ENCODE measurements at regions not wholly inside any gene's neighbourhood (a gene's known extent, or its start where the extent isn't known, plus 50 kb on each side); places are given as distances from the start of the nearest gene placed in this dataset.

GRCh38 chr13:103692442-103692841 is 626.2 kb upstream of the SLC10A2 start:
- H3K4me3 ChIP-seq (ENCODE audit: low read length): no peak overlapping the region
- no peak for DNase-seq
- no peaks in the 10 kb centered on the region for H3K4me1 ChIP-seq (ENCODE audit: low read length)
- no peaks in the 10 kb centered on the region for H3K36me3 ChIP-seq (ENCODE audit: insufficient read depth, low read length)
- no peak overlapping the region for H3K27ac ChIP-seq (ENCODE audit: low read length)
- H3K9ac ChIP-seq (ENCODE audit: low read length): no peak overlapping the region
- H3K79me2 ChIP-seq (ENCODE audit: low read length): no peaks in the 10 kb centered on the region
- no peak overlapping the region for H3K4me2 ChIP-seq (ENCODE audit: low read depth, low read length, poor library complexity, severe bottlenecking)
- no peak overlapping the region for H2AFZ ChIP-seq (ENCODE audit: low read length)
- H3K9me3 ChIP-seq (ENCODE audit: low read length): peaks cover 33% of the 10 kb centered on the region
- no peaks in the 10 kb centered on the region for H3K9me2 ChIP-seq (replicated peaks; ENCODE audit: insufficient read depth, low read length)
- no peaks in the 10 kb centered on the region for H3K27me3 ChIP-seq (ENCODE audit: low read length)
- H4K20me1 ChIP-seq (ENCODE audit: insufficient read depth, low read depth, low read length): no peaks in the 10 kb centered on the region

- Histone ChIP-seq H3K4me2 (ENCODE audit: low read depth, low read length, poor library complexity, severe bottlenecking) (no peak overlapping the region), H3K79me2 (ENCODE audit: low read length) (no peaks in the 10 kb centered on the region), H3K4me3 (ENCODE audit: low read length) (no peak overlapping the region), H4K20me1 (ENCODE audit: insufficient read depth, low read depth, low read length) (no peaks in the 10 kb centered on the region), H3K9me3 (ENCODE audit: low read length) (peaks cover 15% of the 10 kb centered on the region; the same call in 1 of the 2 replicates), H3K9ac (ENCODE audit: low read length) (no peak overlapping the region), H3K27ac (ENCODE audit: low read length) (no peak overlapping the region), H3K4me1 (ENCODE audit: low read length) (no peaks in the 10 kb centered on the region), H3K9me2 (replicated peaks; ENCODE audit: insufficient read depth, low read length) (no peaks in the 10 kb centered on the region), H3K27me3 (ENCODE audit: low read length) (no peaks in the 10 kb centered on the region), H2AFZ (ENCODE audit: low read length) (no peak overlapping the region), H3K36me3 (ENCODE audit: insufficient read depth, low read length) (no peaks in the 10 kb centered on the region)
- no peak for DNase-seq
These were observed 610.1 kb upstream of the SLC10A2 start for GRCh38 chr13:103676329-103676728.

- H3K27ac ChIP-seq (ENCODE audit: low read length): no peak overlapping the region
- no peaks in the 10 kb centered on the region for H3K4me1 ChIP-seq (ENCODE audit: low read length)
- H3K36me3 ChIP-seq (ENCODE audit: insufficient read depth, low read length): no peaks in the 10 kb centered on the region
- no peak overlapping the region for H3K4me2 ChIP-seq (ENCODE audit: low read depth, low read length, poor library complexity, severe bottlenecking)
- no peak for DNase-seq
- H2AFZ ChIP-seq (ENCODE audit: low read length): no peak overlapping the region
- H3K9ac ChIP-seq (ENCODE audit: low read length): no peak overlapping the region
- H4K20me1 ChIP-seq (ENCODE audit: insufficient read depth, low read depth, low read length): no peaks in the 10 kb centered on the region
- no peaks in the 10 kb centered on the region for H3K9me2 ChIP-seq (replicated peaks; ENCODE audit: insufficient read depth, low read length)
- H3K27me3 ChIP-seq (ENCODE audit: low read length): no peaks in the 10 kb centered on the region
- H3K79me2 ChIP-seq (ENCODE audit: low read length): no peaks in the 10 kb centered on the region
- no peak overlapping the region for H3K4me3 ChIP-seq (ENCODE audit: low read length)
- peaks cover 13% of the 10 kb centered on the region; the same call in 1 of the 2 replicates for H3K9me3 ChIP-seq (ENCODE audit: low read length)
These were observed 605.3 kb upstream of the SLC10A2 start for GRCh38 chr13:103671547-103671946.

- H3K9ac ChIP-seq (ENCODE audit: low read length): no peak overlapping the region
- 0 out of 2 replicates have a peak, but pooled peaks cover 2% of the 10 kb centered on the region for H3K9me2 ChIP-seq (replicated peaks; ENCODE audit: insufficient read depth, low read length)
- H3K4me1 ChIP-seq (ENCODE audit: low read length): no peaks in the 10 kb centered on the region
- H3K9me3 ChIP-seq (ENCODE audit: low read length): peaks cover 15% of the 10 kb centered on the region; the same call in 1 of the 2 replicates
- H3K79me2 ChIP-seq (ENCODE audit: low read length): no peaks in the 10 kb centered on the region
- H3K27me3 ChIP-seq (ENCODE audit: low read length): no peaks in the 10 kb centered on the region
- no peak overlapping the region for H3K4me3 ChIP-seq (ENCODE audit: low read length)
- H2AFZ ChIP-seq (ENCODE audit: low read length): no peak overlapping the region
- H3K4me2 ChIP-seq (ENCODE audit: low read depth, low read length, poor library complexity, severe bottlenecking): no peak overlapping the region
- H3K27ac ChIP-seq (ENCODE audit: low read length): no peak overlapping the region
- no peaks in the 10 kb centered on the region for H3K36me3 ChIP-seq (ENCODE audit: insufficient read depth, low read length)
- no peaks in the 10 kb centered on the region for H4K20me1 ChIP-seq (ENCODE audit: insufficient read depth, low read depth, low read length)
- no peak for DNase-seq
These were observed 597.8 kb upstream of the SLC10A2 start for GRCh38 chr13:103663996-103664395.

- no peaks in the 10 kb centered on the region for H3K36me3 ChIP-seq (ENCODE audit: insufficient read depth, low read length)
- H3K9ac ChIP-seq (ENCODE audit: low read length): no peak overlapping the region
- no peak for DNase-seq
- H3K27me3 ChIP-seq (ENCODE audit: low read length): no peaks in the 10 kb centered on the region
- no peaks in the 10 kb centered on the region for H3K79me2 ChIP-seq (ENCODE audit: low read length)
- H3K9me2 ChIP-seq (replicated peaks; ENCODE audit: insufficient read depth, low read length): 0 out of 2 replicates have a peak, but pooled peaks cover 2% of the 10 kb centered on the region
- no peak overlapping the region for H3K4me3 ChIP-seq (ENCODE audit: low read length)
- no peak overlapping the region for H3K4me2 ChIP-seq (ENCODE audit: low read depth, low read length, poor library complexity, severe bottlenecking)
- no peaks in the 10 kb centered on the region for H4K20me1 ChIP-seq (ENCODE audit: insufficient read depth, low read depth, low read length)
- no peaks in the 10 kb centered on the region for H3K4me1 ChIP-seq (ENCODE audit: low read length)
- H3K27ac ChIP-seq (ENCODE audit: low read length): no peak overlapping the region
- no peak overlapping the region for H2AFZ ChIP-seq (ENCODE audit: low read length)
- peaks cover 10% of the 10 kb centered on the region for H3K9me3 ChIP-seq (ENCODE audit: low read length)
These were observed 590.1 kb upstream of the SLC10A2 start for GRCh38 chr13:103656311-103656710.

GRCh38 chr13:103640606-103641005 is 574.4 kb upstream of the SLC10A2 start:
- no peaks in the 10 kb centered on the region for H4K20me1 ChIP-seq (ENCODE audit: insufficient read depth, low read depth, low read length)
- no peaks in the 10 kb centered on the region for H3K4me1 ChIP-seq (ENCODE audit: low read length)
- H3K4me2 ChIP-seq (ENCODE audit: low read depth, low read length, poor library complexity, severe bottlenecking): no peak overlapping the region
- no peaks in the 10 kb centered on the region for H3K79me2 ChIP-seq (ENCODE audit: low read length)
- H3K9ac ChIP-seq (ENCODE audit: low read length): no peak overlapping the region
- H3K36me3 ChIP-seq (ENCODE audit: insufficient read depth, low read length): no peaks in the 10 kb centered on the region
- peaks cover 25% of the 10 kb centered on the region for H3K9me3 ChIP-seq (ENCODE audit: low read length)
- H3K27me3 ChIP-seq (ENCODE audit: low read length): no peaks in the 10 kb centered on the region
- no peak overlapping the region for H2AFZ ChIP-seq (ENCODE audit: low read length)
- no peak for DNase-seq
- no peaks in the 10 kb centered on the region for H3K9me2 ChIP-seq (replicated peaks; ENCODE audit: insufficient read depth, low read length)
- H3K4me3 ChIP-seq (ENCODE audit: low read length): no peak overlapping the region
- no peak overlapping the region for H3K27ac ChIP-seq (ENCODE audit: low read length)

GRCh38 chr13:103639326-103639725 is 573.1 kb upstream of the SLC10A2 start:
- no peak for DNase-seq
- Histone ChIP-seq H2AFZ (ENCODE audit: low read length) (no peak overlapping the region), H3K4me2 (ENCODE audit: low read depth, low read length, poor library complexity, severe bottlenecking) (no peak overlapping the region), H3K9me2 (replicated peaks; ENCODE audit: insufficient read depth, low read length) (no peaks in the 10 kb centered on the region), H3K27me3 (ENCODE audit: low read length) (no peaks in the 10 kb centered on the region), H3K9ac (ENCODE audit: low read length) (no peak overlapping the region), H3K27ac (ENCODE audit: low read length) (no peak overlapping the region), H3K4me1 (ENCODE audit: low read length) (no peaks in the 10 kb centered on the region), H3K9me3 (ENCODE audit: low read length) (peaks cover 25% of the 10 kb centered on the region), H3K79me2 (ENCODE audit: low read length) (no peaks in the 10 kb centered on the region), H3K36me3 (ENCODE audit: insufficient read depth, low read length) (no peaks in the 10 kb centered on the region), H4K20me1 (ENCODE audit: insufficient read depth, low read depth, low read length) (no peaks in the 10 kb centered on the region), H3K4me3 (ENCODE audit: low read length) (no peak overlapping the region)

GRCh38 chr13:103638706-103639105 is 572.5 kb upstream of the SLC10A2 start:
- no peak for DNase-seq
- H3K4me3 ChIP-seq (ENCODE audit: low read length): no peak overlapping the region

GRCh38 chr13:103634066-103634465 is 567.8 kb upstream of the SLC10A2 start:
- Histone ChIP-seq H3K9me3 (ENCODE audit: low read length) (peaks cover 18% of the 10 kb centered on the region), H3K36me3 (ENCODE audit: insufficient read depth, low read length) (no peaks in the 10 kb centered on the region), H3K4me2 (ENCODE audit: low read depth, low read length, poor library complexity, severe bottlenecking) (no peak overlapping the region), H4K20me1 (ENCODE audit: insufficient read depth, low read depth, low read length) (no peaks in the 10 kb centered on the region), H2AFZ (ENCODE audit: low read length) (no peak overlapping the region), H3K4me1 (ENCODE audit: low read length) (no peaks in the 10 kb centered on the region), H3K27me3 (ENCODE audit: low read length) (no peaks in the 10 kb centered on the region), H3K79me2 (ENCODE audit: low read length) (no peaks in the 10 kb centered on the region), H3K27ac (ENCODE audit: low read length) (no peak overlapping the region), H3K4me3 (ENCODE audit: low read length) (no peak overlapping the region), H3K9ac (ENCODE audit: low read length) (no peak overlapping the region), H3K9me2 (replicated peaks; ENCODE audit: insufficient read depth, low read length) (no peaks in the 10 kb centered on the region)
- no peak for DNase-seq

More at GRCh38 chr13:103638706-103639105, 572.5 kb upstream of the SLC10A2 start:
- no peak overlapping the region for H3K9ac ChIP-seq (ENCODE audit: low read length)
- no peaks in the 10 kb centered on the region for H3K36me3 ChIP-seq (ENCODE audit: insufficient read depth, low read length)
- no peaks in the 10 kb centered on the region for H3K79me2 ChIP-seq (ENCODE audit: low read length)
- H3K4me1 ChIP-seq (ENCODE audit: low read length): no peaks in the 10 kb centered on the region
- H3K9me3 ChIP-seq (ENCODE audit: low read length): peaks cover 25% of the 10 kb centered on the region
- H3K4me2 ChIP-seq (ENCODE audit: low read depth, low read length, poor library complexity, severe bottlenecking): no peak overlapping the region
- no peak overlapping the region for H3K27ac ChIP-seq (ENCODE audit: low read length)
- H3K27me3 ChIP-seq (ENCODE audit: low read length): no peaks in the 10 kb centered on the region
- no peak overlapping the region for H2AFZ ChIP-seq (ENCODE audit: low read length)
- H4K20me1 ChIP-seq (ENCODE audit: insufficient read depth, low read depth, low read length): no peaks in the 10 kb centered on the region
- H3K9me2 ChIP-seq (replicated peaks; ENCODE audit: insufficient read depth, low read length): no peaks in the 10 kb centered on the region
